Stimulated activated CD8-positive, alpha-beta memory T cell treated with anti-CD3 and anti-CD28 coated beads, Interleukin-12 subunit alpha, Interleukin-12 subunit beta, amount 100 ng/mL, for 4 hours (primary cell): ENCODE measurements at regions not wholly inside any gene's neighbourhood (a gene's known extent, or its start where the extent isn't known, plus 50 kb on each side); places are given as distances from the start of the nearest gene placed in this dataset.

Experiments used
- DNase-seq: peaks from one replicate; pipeline ENCODE4 v3.0.0-alpha.2; 2020; ENCODE audit warnings: low read depth

- DNase-seq = no peak
Observed at GRCh38 chr3:110752307-110752706, 319.3 kb upstream of the NECTIN3 start.

GRCh38 chr3:110753516-110753915, 318.1 kb upstream of the NECTIN3 start:
- DNase-seq = no peak

GRCh38 chr3:110754212-110754916, 317.3 kb upstream of the NECTIN3 start:
- no peak for DNase-seq

- DNase-seq = no peak
Observed at GRCh38 chr3:110755345-110755744, 316.3 kb upstream of the NECTIN3 start.

- no peak for DNase-seq
Observed at GRCh38 chr3:110756705-110757104, 314.9 kb upstream of the NECTIN3 start.

- no peak for DNase-seq
Observed at GRCh38 chr3:110758208-110758607, 313.4 kb upstream of the NECTIN3 start.

- no peak for DNase-seq
Observed at GRCh38 chr3:110767156-110767555, 304.5 kb upstream of the NECTIN3 start.

- DNase-seq = no peak
Observed at GRCh38 chr3:110767838-110768237, 303.8 kb upstream of the NECTIN3 start.

- DNase-seq = no peak
Observed at GRCh38 chr3:110773413-110773954, 298.1 kb upstream of the NECTIN3 start.

GRCh38 chr3:110774496-110775265, 296.9 kb upstream of the NECTIN3 start:
- no peak for DNase-seq

GRCh38 chr3:110779581-110779980, 292.0 kb upstream of the NECTIN3 start:
- no peak for DNase-seq

- DNase-seq = no peak
Observed at GRCh38 chr3:110783541-110783940, 288.1 kb upstream of the NECTIN3 start.

GRCh38 chr3:110788794-110789193, 282.8 kb upstream of the NECTIN3 start:
- no peak for DNase-seq

- no peak for DNase-seq
Observed at GRCh38 chr3:110789315-110789714, 282.3 kb upstream of the NECTIN3 start.

- DNase-seq = no peak
Observed at GRCh38 chr3:110790631-110791030, 281.0 kb upstream of the NECTIN3 start.

- no peak for DNase-seq
Observed at GRCh38 chr3:110791995-110792686, 279.5 kb upstream of the NECTIN3 start.

- no peak for DNase-seq
Observed at GRCh38 chr3:110793611-110794010, 278.0 kb upstream of the NECTIN3 start.

GRCh38 chr3:110795163-110795562, 276.5 kb upstream of the NECTIN3 start:
- DNase-seq = no peak

GRCh38 chr3:110799271-110799670, 272.3 kb upstream of the NECTIN3 start:
- no peak for DNase-seq

GRCh38 chr3:110804856-110805255, 266.8 kb upstream of the NECTIN3 start:
- no peak for DNase-seq

GRCh38 chr3:110806924-110807323, 264.7 kb upstream of the NECTIN3 start:
- DNase-seq = no peak

GRCh38 chr3:110808630-110809029, 263.0 kb upstream of the NECTIN3 start:
- no peak for DNase-seq

GRCh38 chr3:110810356-110810755, 261.3 kb upstream of the NECTIN3 start:
- DNase-seq = no peak
